GM23338 (cell line): ENCODE measurements at regions not wholly inside any gene's neighbourhood (a gene's known extent, or its start where the extent isn't known, plus 50 kb on each side); places are given as distances from the start of the nearest gene placed in this dataset.

Source experiments
- ATAC-seq: fragments of 200-7000 bp; cut with Tn5 transposase; 3 replicates; pipeline ENCODE4 v1.9.1; 2020
- DNase-seq: peaks from one replicate; pipeline ENCODE4 v3.0.0-alpha.2; 2015; ENCODE audit warnings: low spot score
- H2AFZ ChIP-seq: fragments of 200-600 bp; sonication (generic); 2 replicates; pipeline ENCODE4 v1.8.0; 2016; ENCODE audit warnings: antibody characterized with exemption, mild to moderate bottlenecking, moderate library complexity
- H3F3A ChIP-seq: fragments of 200-600 bp; sonication (generic); replicated peaks from 2 replicates; pipeline ENCODE4 v1.8.0; 2017; ENCODE audit warnings: antibody characterized with exemption, mixed run types, low read depth
- H3K27ac ChIP-seq: fragments of 200-600 bp; sonication (generic); 2 replicates; pipeline ENCODE4 v1.6.1; 2016; ENCODE audit warnings: low read depth
- H3K27me3 ChIP-seq: fragments of 200-600 bp; sonication (generic); 2 replicates; pipeline ENCODE4 v1.8.0; 2016; ENCODE audit warnings: mild to moderate bottlenecking, mixed run types, moderate library complexity; ENCODE audit not compliant: insufficient read depth
- H3K36me3 ChIP-seq: fragments of 200-600 bp; sonication (generic); 2 replicates; pipeline ENCODE4 v1.8.0; 2016; ENCODE audit warnings: mild to moderate bottlenecking; ENCODE audit not compliant: insufficient read depth
- H3K4me1 ChIP-seq: fragments of 200-600 bp; sonication (generic); 2 replicates; pipeline ENCODE4 v1.8.0; 2016; ENCODE audit warnings: mild to moderate bottlenecking, moderate library complexity; ENCODE audit not compliant: insufficient read depth
- H3K4me2 ChIP-seq: fragments of 200-600 bp; sonication (generic); 2 replicates; pipeline ENCODE4 v1.7.1; 2017; ENCODE audit warnings: mixed run types
- H3K4me3 ChIP-seq: fragments of 200-600 bp; sonication (generic); 2 replicates; pipeline ENCODE4 v1.6.1; 2016; ENCODE audit warnings: mixed run types
- H3K79me2 ChIP-seq: fragments of 200-600 bp; sonication (generic); replicated peaks from 2 replicates; pipeline ENCODE4 v1.8.0; 2017; ENCODE audit warnings: mild to moderate bottlenecking; ENCODE audit not compliant: insufficient read depth
- H3K9me2 ChIP-seq: fragments of 200-600 bp; sonication (generic); 2 replicates; pipeline ENCODE4 v1.8.0; 2017; ENCODE audit not compliant: insufficient read depth
- H4K20me1 ChIP-seq: fragments of 200-600 bp; sonication (generic); replicated peaks from 2 replicates; pipeline ENCODE4 v1.8.0; 2017; ENCODE audit warnings: mild to moderate bottlenecking; ENCODE audit not compliant: insufficient read depth
- H3K27ac Mint-ChIP-seq: 2 replicates; pipeline ENCODE4 v1.8.0; 2020; ENCODE audit warnings: inconsistent platforms, mild to moderate bottlenecking, moderate library complexity, mixed read lengths
- H3K27me3 Mint-ChIP-seq: 3 replicates; pipeline ENCODE4 v1.8.0; 2022; ENCODE audit warnings: low read depth, mild to moderate bottlenecking, moderate library complexity, mixed read lengths, inconsistent platforms; ENCODE audit not compliant: insufficient read depth, poor library complexity
- H3K36me3 Mint-ChIP-seq: 3 replicates; pipeline ENCODE4 v1.8.0; 2021; ENCODE audit warnings: low read depth, mild to moderate bottlenecking, inconsistent platforms, moderate library complexity, mixed read lengths
- H3K4me1 Mint-ChIP-seq: 3 replicates; pipeline ENCODE4 v1.8.0; 2020; ENCODE audit warnings: mild to moderate bottlenecking, inconsistent platforms, mixed read lengths
- H3K4me3 Mint-ChIP-seq: 3 replicates; pipeline ENCODE4 v1.8.0; 2021; ENCODE audit warnings: moderate library complexity, mild to moderate bottlenecking, inconsistent platforms, mixed read lengths
- H3K9me3 Mint-ChIP-seq: 3 replicates; pipeline ENCODE4 v1.8.0; 2020; ENCODE audit warnings: moderate library complexity, mild to moderate bottlenecking, inconsistent platforms, mixed read lengths
- EZH2 ChIP-seq: fragments of 200-600 bp; sonication (generic); IDR thresholded peaks from one replicate; pipeline ENCODE4 v1.8.0; 2017; ENCODE audit warnings: antibody characterized with exemption, mild to moderate bottlenecking, low read depth; ENCODE audit not compliant: unreplicated experiment
- EZH2phosphoT487 ChIP-seq: fragments of 200-600 bp; sonication (generic); IDR thresholded peaks from one replicate; pipeline ENCODE4 v1.8.1; 2018; ENCODE audit warnings: antibody characterized with exemption; ENCODE audit not compliant: unreplicated experiment
- JUNB ChIP-seq: IDR thresholded peaks from one replicate; pipeline ENCODE4 v1.6.1; 2016; ENCODE audit warnings: antibody characterized with exemption; ENCODE audit not compliant: unreplicated experiment
- POLR2AphosphoS5 ChIP-seq: IDR thresholded peaks from 2 replicates; pipeline ENCODE4 v1.6.1; 2016; ENCODE audit warnings: antibody characterized with exemption, low read depth
- STAT1 ChIP-seq: IDR thresholded peaks from one replicate; pipeline ENCODE4 v1.6.1; 2016; ENCODE audit warnings: antibody characterized with exemption; ENCODE audit not compliant: unreplicated experiment
- ZNF114 ChIP-seq: fragments of 250-450 bp; sonication (Bioruptor Pico); IDR thresholded peaks from 2 replicates; pipeline ENCODE4 v1.5.0; 2020; ENCODE audit warnings: mild to moderate bottlenecking, moderate library complexity
- TF ChIP-seq, protein P1 (sequence below): fragments of 250-450 bp; sonication (Bioruptor Pico); IDR thresholded peaks from 2 replicates; pipeline ENCODE4 v1.5.0; 2020; ENCODE audit warnings: mild to moderate bottlenecking, moderate library complexity
- TF ChIP-seq, protein P2 (sequence below): IDR thresholded peaks from 2 replicates; pipeline ENCODE4 v1.6.1; 2016; ENCODE audit warnings: antibody characterized with exemption

DNA sequence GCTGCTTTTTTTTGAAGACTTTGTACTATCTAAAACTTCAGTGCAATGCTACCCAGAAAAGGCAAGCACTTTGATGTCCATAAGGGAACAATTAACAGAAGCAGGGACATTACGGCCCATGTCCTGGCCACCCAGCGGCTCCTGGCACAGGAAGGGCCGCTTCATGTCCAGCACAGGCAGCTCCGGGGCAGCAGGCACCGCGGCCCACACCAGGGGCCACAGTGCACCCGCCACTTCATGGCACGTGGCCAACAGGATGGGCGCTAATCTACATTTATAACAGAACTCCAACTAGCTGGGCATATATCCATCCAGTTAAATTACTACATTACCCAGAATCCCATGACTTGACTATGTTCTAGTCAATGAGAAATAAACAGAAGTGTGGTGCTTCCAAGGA lies 198.2 kb upstream of the ID4 start:
- no peak overlapping the region for H3K4me3 ChIP-seq
- no peaks in the 10 kb centered on the region for H3F3A ChIP-seq
- H3K27ac ChIP-seq: no peak overlapping the region
- H4K20me1 ChIP-seq: no peaks in the 10 kb centered on the region
- no peaks in the 10 kb centered on the region for H3K4me1 Mint-ChIP-seq
- no peak overlapping the region for H3K27ac Mint-ChIP-seq
- no peaks in the 10 kb centered on the region for H3K4me1 ChIP-seq
- H3K9me2 ChIP-seq: peaks cover 16% of the 10 kb centered on the region
- no peak for TF ChIP-seq JUNB
- no peak for TF ChIP-seq POLR2AphosphoS5
- TF ChIP-seq STAT1: no peak
- TF ChIP-seq, protein P1, sequence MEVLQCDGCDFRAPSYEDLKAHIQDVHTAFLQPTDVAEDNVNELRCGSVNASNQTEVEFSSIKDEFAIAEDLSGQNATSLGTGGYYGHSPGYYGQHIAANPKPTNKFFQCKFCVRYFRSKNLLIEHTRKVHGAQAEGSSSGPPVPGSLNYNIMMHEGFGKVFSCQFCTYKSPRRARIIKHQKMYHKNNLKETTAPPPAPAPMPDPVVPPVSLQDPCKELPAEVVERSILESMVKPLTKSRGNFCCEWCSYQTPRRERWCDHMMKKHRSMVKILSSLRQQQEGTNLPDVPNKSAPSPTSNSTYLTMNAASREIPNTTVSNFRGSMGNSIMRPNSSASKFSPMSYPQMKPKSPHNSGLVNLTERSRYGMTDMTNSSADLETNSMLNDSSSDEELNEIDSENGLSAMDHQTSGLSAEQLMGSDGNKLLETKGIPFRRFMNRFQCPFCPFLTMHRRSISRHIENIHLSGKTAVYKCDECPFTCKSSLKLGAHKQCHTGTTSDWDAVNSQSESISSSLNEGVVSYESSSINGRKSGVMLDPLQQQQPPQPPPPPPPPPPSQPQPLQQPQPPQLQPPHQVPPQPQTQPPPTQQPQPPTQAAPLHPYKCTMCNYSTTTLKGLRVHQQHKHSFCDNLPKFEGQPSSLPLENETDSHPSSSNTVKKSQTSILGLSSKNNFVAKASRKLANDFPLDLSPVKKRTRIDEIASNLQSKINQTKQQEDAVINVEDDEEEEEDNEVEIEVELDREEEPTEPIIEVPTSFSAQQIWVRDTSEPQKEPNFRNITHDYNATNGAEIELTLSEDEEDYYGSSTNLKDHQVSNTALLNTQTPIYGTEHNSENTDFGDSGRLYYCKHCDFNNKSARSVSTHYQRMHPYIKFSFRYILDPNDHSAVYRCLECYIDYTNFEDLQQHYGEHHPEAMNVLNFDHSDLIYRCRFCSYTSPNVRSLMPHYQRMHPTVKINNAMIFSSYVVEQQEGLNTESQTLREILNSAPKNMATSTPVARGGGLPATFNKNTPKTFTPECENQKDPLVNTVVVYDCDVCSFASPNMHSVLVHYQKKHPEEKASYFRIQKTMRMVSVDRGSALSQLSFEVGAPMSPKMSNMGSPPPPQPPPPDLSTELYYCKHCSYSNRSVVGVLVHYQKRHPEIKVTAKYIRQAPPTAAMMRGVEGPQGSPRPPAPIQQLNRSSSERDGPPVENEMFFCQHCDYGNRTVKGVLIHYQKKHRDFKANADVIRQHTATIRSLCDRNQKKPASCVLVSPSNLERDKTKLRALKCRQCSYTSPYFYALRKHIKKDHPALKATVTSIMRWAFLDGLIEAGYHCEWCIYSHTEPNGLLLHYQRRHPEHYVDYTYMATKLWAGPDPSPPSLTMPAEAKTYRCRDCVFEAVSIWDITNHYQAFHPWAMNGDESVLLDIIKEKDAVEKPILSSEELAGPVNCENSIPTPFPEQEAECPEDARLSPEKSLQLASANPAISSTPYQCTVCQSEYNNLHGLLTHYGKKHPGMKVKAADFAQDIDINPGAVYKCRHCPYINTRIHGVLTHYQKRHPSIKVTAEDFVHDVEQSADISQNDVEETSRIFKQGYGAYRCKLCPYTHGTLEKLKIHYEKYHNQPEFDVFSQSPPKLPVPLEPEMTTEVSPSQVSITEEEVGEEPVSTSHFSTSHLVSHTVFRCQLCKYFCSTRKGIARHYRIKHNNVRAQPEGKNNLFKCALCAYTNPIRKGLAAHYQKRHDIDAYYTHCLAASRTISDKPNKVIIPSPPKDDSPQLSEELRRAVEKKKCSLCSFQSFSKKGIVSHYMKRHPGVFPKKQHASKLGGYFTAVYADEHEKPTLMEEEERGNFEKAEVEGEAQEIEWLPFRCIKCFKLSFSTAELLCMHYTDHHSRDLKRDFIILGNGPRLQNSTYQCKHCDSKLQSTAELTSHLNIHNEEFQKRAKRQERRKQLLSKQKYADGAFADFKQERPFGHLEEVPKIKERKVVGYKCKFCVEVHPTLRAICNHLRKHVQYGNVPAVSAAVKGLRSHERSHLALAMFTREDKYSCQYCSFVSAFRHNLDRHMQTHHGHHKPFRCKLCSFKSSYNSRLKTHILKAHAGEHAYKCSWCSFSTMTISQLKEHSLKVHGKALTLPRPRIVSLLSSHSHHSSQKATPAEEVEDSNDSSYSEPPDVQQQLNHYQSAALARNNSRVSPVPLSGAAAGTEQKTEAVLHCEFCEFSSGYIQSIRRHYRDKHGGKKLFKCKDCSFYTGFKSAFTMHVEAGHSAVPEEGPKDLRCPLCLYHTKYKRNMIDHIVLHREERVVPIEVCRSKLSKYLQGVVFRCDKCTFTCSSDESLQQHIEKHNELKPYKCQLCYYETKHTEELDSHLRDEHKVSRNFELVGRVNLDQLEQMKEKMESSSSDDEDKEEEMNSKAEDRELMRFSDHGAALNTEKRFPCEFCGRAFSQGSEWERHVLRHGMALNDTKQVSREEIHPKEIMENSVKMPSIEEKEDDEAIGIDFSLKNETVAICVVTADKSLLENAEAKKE (CRISPR knock-in tag): no peak
- H3K9me3 Mint-ChIP-seq: no peaks in the 10 kb centered on the region; the same call in 2 of the 3 replicates
- no peak for ATAC-seq
- no peaks in the 10 kb centered on the region for H3K27me3 ChIP-seq
- H3K27me3 Mint-ChIP-seq: peaks cover 1% of the 10 kb centered on the region
- no peak overlapping the region for H3K4me2 ChIP-seq
- H2AFZ ChIP-seq: no peak overlapping the region
- H3K79me2 ChIP-seq: no peaks in the 10 kb centered on the region
- H3K36me3 Mint-ChIP-seq: 0 out of 3 replicates have a peak, but pooled peaks cover 3% of the 10 kb centered on the region
- no peak for DNase-seq
- H3K36me3 ChIP-seq: no peaks in the 10 kb centered on the region
- H3K4me3 Mint-ChIP-seq: no peak overlapping the region

DNA sequence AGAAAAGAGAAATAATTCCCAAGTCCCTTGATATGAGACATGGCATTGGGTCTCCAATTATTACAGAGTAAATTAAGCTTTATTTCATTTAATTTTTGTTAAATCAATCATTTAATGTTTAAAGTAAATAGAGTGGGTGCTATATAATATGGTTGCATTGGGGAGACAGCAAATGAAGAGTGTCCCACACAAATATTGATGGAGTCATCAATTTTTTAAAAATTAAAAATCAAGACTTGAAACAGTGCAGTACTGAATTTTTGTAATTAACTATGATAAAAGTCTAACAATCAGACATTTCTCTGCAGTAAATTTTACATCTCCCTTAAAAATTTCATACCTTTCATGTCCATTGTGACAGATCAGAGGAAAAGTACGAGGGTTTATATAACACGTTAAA lies 193.9 kb upstream of the ID4 start:
- no peaks in the 10 kb centered on the region for H3K4me1 ChIP-seq
- Mint-ChIP-seq H3K9me3 (no peaks in the 10 kb centered on the region; the same call in 2 of the 3 replicates), H3K4me3 (no peak overlapping the region)
- TF ChIP-seq JUNB (no peak), ZNF114 (CRISPR knock-in tag) (no peak), EZH2 (no peak), STAT1 (no peak), POLR2AphosphoS5 (no peak), EZH2phosphoT487 (no peak)
- TF ChIP-seq, protein P2, sequence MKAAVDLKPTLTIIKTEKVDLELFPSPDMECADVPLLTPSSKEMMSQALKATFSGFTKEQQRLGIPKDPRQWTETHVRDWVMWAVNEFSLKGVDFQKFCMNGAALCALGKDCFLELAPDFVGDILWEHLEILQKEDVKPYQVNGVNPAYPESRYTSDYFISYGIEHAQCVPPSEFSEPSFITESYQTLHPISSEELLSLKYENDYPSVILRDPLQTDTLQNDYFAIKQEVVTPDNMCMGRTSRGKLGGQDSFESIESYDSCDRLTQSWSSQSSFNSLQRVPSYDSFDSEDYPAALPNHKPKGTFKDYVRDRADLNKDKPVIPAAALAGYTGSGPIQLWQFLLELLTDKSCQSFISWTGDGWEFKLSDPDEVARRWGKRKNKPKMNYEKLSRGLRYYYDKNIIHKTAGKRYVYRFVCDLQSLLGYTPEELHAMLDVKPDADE: no peak

More for the DNA sequence above, 193.9 kb upstream of the ID4 start:
- no peak for DNase-seq
- ATAC-seq: no peak
- no peak overlapping the region for H3K4me3 ChIP-seq
- H3K27ac ChIP-seq: no peak overlapping the region
- no peak overlapping the region for H2AFZ ChIP-seq
- Mint-ChIP-seq H3K4me1 (no peaks in the 10 kb centered on the region), H3K27ac (no peak overlapping the region), H3K36me3 (no peaks in the 10 kb centered on the region), H3K27me3 (peaks cover 1% of the 10 kb centered on the region)
- H3K9me2 ChIP-seq: 0 out of 2 replicates have a peak, but pooled peaks cover 9% of the 10 kb centered on the region
- no peaks in the 10 kb centered on the region for H4K20me1 ChIP-seq
- no peaks in the 10 kb centered on the region for H3F3A ChIP-seq
- H3K4me2 ChIP-seq: no peak overlapping the region
- H3K27me3 ChIP-seq: no peaks in the 10 kb centered on the region
- H3K79me2 ChIP-seq: no peaks in the 10 kb centered on the region
- H3K36me3 ChIP-seq: no peaks in the 10 kb centered on the region
